ENCODE measurements at regions not wholly inside any gene's neighbourhood (a gene's known extent, or its start where the extent isn't known, plus 50 kb on each side); places are given as distances from the start of the nearest gene placed in this dataset.

GRCh38 chr2:145846982-145847381 is 1327.1 kb upstream of the ZEB2 start:
- Mint-ChIP-seq H3K4me1 (no peaks in the 10 kb centered on the region), H3K27me3 (no peaks in the 10 kb centered on the region), H3K4me3 (no peak overlapping the region), H3K27ac (no peak overlapping the region), H3K36me3 (ENCODE audit: low read depth) (no peaks in the 10 kb centered on the region), H3K9me3 (no peaks in the 10 kb centered on the region)
- intact Hi-C loops (cut with micrococcal nuclease): no loop called here
- DNase-seq: no peak

DNA sequence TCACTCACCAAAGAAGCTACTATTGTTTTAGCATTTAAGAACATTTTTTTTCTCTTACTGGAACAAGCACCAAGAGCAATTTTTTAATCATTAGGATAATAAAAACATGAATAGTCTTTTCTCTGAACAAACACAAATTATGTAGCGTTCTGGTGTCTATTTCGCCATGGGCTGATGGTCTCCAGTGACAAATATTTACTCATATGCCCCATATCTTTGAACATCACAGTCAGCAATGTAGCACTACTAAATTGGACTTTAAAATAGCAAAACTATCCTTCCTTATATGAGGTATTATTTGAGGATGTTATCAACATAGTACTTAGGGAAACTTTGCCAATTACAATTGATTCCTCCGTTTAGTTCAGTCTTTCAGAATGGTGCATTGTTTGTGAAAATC is 1326.0 kb upstream of the ZEB2 start:
- no peak overlapping the region for H3K4me3 Mint-ChIP-seq
- no peaks in the 10 kb centered on the region for H3K9me3 Mint-ChIP-seq
- intact Hi-C loops (cut with micrococcal nuclease): no loop called here
- H3K27ac Mint-ChIP-seq: no peak overlapping the region
- no peaks in the 10 kb centered on the region for H3K36me3 Mint-ChIP-seq (ENCODE audit: low read depth)
- H3K4me1 Mint-ChIP-seq: no peaks in the 10 kb centered on the region
- no peaks in the 10 kb centered on the region for H3K27me3 Mint-ChIP-seq
- no peak for DNase-seq

- Mint-ChIP-seq H3K27ac (no peak overlapping the region), H3K4me1 (no peaks in the 10 kb centered on the region), H3K4me3 (no peak overlapping the region), H3K27me3 (no peaks in the 10 kb centered on the region), H3K9me3 (no peaks in the 10 kb centered on the region), H3K36me3 (ENCODE audit: low read depth) (no peaks in the 10 kb centered on the region)
- intact Hi-C loops (cut with micrococcal nuclease): no loop called here
- no peak for DNase-seq
Observed at GRCh38 chr2:145845207-145845894, 1325.4 kb upstream of the ZEB2 start.

DNA sequence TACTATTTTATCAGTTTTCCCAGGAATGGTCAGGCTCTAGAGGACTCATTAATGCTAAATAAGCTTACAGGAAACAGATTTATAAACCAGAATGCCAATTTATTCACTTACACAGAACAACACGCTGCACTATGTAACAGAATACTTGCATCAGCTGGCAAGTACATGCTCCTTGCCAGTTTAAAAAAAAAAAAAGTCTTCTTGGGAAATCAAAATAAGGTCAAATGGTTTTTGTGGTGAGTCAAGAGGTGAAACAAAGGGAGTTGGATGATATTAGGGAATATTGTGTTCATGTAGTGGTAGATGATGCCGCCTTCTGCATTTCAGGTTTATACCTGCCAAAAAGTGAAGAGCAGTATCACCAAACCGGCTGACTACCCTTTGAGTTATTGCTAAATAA is 1322.1 kb upstream of the ZEB2 start:
- Mint-ChIP-seq H3K4me3 (no peak overlapping the region), H3K27me3 (no peaks in the 10 kb centered on the region), H3K9me3 (no peaks in the 10 kb centered on the region), H3K4me1 (no peaks in the 10 kb centered on the region), H3K27ac (no peak overlapping the region), H3K36me3 (ENCODE audit: low read depth) (no peaks in the 10 kb centered on the region)
- DNase-seq: no peak
- intact Hi-C loops (cut with micrococcal nuclease): no loop called here

- H3K9me3 Mint-ChIP-seq: no peaks in the 10 kb centered on the region
- no peak overlapping the region for H3K4me3 Mint-ChIP-seq
- intact Hi-C loops (cut with micrococcal nuclease): no loop called here
- DNase-seq: no peak
- no peak overlapping the region for H3K27ac Mint-ChIP-seq
- H3K27me3 Mint-ChIP-seq: no peaks in the 10 kb centered on the region
- no peaks in the 10 kb centered on the region for H3K4me1 Mint-ChIP-seq
- H3K36me3 Mint-ChIP-seq (ENCODE audit: low read depth): no peaks in the 10 kb centered on the region
Observed at GRCh38 chr2:145836986-145837385, 1317.1 kb upstream of the ZEB2 start.

GRCh38 chr2:145835665-145836064 is 1315.7 kb upstream of the ZEB2 start:
- Mint-ChIP-seq H3K9me3 (no peaks in the 10 kb centered on the region), H3K27ac (no peak overlapping the region), H3K4me1 (no peaks in the 10 kb centered on the region), H3K36me3 (ENCODE audit: low read depth) (no peaks in the 10 kb centered on the region), H3K27me3 (no peaks in the 10 kb centered on the region), H3K4me3 (no peak overlapping the region)
- DNase-seq: no peak
- intact Hi-C loops (cut with micrococcal nuclease): no loop called here

DNA sequence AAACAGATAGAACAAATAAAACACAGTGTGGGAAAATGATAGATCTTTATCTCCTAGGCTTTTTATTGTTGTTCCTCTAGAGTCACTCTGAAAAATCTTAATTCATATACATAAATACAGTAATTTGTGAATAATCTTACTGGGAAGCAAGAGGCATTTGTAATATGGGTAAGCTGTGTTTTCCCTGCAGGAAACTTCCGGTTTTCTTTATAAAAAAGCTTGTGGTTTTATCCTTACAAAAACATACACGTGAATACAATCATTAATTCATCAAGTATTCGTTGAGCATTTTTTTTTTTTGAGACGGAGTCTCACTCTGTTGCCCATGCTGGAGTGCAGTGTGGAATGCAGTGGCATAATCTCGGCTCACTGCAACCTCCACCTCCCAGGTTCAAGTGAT is 1312.8 kb upstream of the ZEB2 start:
- Mint-ChIP-seq H3K27ac (no peak overlapping the region), H3K4me1 (no peaks in the 10 kb centered on the region), H3K36me3 (ENCODE audit: low read depth) (no peaks in the 10 kb centered on the region), H3K4me3 (no peak overlapping the region), H3K27me3 (no peaks in the 10 kb centered on the region), H3K9me3 (no peaks in the 10 kb centered on the region)
- intact Hi-C loops (cut with micrococcal nuclease): no loop called here
- DNase-seq: no peak

GRCh38 chr2:145829931-145830330 is 1310.0 kb upstream of the ZEB2 start:
- H3K27ac Mint-ChIP-seq: no peak overlapping the region
- no peak for DNase-seq
- no peaks in the 10 kb centered on the region for H3K36me3 Mint-ChIP-seq (ENCODE audit: low read depth)
- H3K9me3 Mint-ChIP-seq: no peaks in the 10 kb centered on the region
- H3K4me3 Mint-ChIP-seq: no peak overlapping the region
- intact Hi-C loops (cut with micrococcal nuclease): no loop called here
- H3K27me3 Mint-ChIP-seq: no peaks in the 10 kb centered on the region
- H3K4me1 Mint-ChIP-seq: no peaks in the 10 kb centered on the region

GRCh38 chr2:145827235-145827634 is 1307.3 kb upstream of the ZEB2 start:
- Mint-ChIP-seq H3K27ac (no peak overlapping the region), H3K4me3 (no peak overlapping the region), H3K9me3 (no peaks in the 10 kb centered on the region), H3K4me1 (no peaks in the 10 kb centered on the region), H3K36me3 (ENCODE audit: low read depth) (no peaks in the 10 kb centered on the region), H3K27me3 (no peaks in the 10 kb centered on the region)
- no peak for DNase-seq
- intact Hi-C loops (cut with micrococcal nuclease): no loop called here

- no peak for DNase-seq
- no peak overlapping the region for H3K4me3 Mint-ChIP-seq
- intact Hi-C loops (cut with micrococcal nuclease): no loop called here
- no peaks in the 10 kb centered on the region for H3K36me3 Mint-ChIP-seq (ENCODE audit: low read depth)
- H3K27ac Mint-ChIP-seq: no peak overlapping the region
- H3K4me1 Mint-ChIP-seq: no peaks in the 10 kb centered on the region
- no peaks in the 10 kb centered on the region for H3K9me3 Mint-ChIP-seq
- H3K27me3 Mint-ChIP-seq: no peaks in the 10 kb centered on the region
Observed at GRCh38 chr2:145824384-145824783, 1304.5 kb upstream of the ZEB2 start.

GRCh38 chr2:145822892-145823534 is 1303.1 kb upstream of the ZEB2 start:
- intact Hi-C loops (cut with micrococcal nuclease): no loop called here
- Mint-ChIP-seq H3K4me1 (no peaks in the 10 kb centered on the region), H3K9me3 (no peaks in the 10 kb centered on the region), H3K27ac (no peak overlapping the region), H3K4me3 (no peak overlapping the region), H3K27me3 (no peaks in the 10 kb centered on the region), H3K36me3 (ENCODE audit: low read depth) (no peaks in the 10 kb centered on the region)
- DNase-seq: no peak

DNA sequence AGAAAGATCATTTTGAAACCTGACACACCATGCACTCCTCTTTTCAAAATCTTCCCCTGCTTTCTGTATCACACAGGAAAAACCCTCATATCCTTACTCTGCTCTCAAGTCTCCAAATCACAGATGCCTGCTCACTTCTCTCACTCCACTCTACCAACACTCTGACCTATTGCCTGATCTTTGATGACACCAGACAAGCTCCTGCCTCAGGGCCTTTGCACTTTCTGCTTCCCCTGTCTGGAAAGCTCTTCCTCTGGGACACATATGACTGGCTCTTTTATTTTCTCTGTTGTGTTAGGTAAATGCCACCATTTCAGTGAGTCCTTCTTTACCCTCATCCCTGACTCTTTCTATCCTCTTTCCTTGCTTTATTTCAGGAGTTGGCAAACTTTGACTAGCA is 1300.7 kb upstream of the ZEB2 start:
- intact Hi-C loops (cut with micrococcal nuclease): no loop called here
- no peak overlapping the region for H3K4me3 Mint-ChIP-seq
- no peak for DNase-seq
- no peaks in the 10 kb centered on the region for H3K4me1 Mint-ChIP-seq
- H3K27me3 Mint-ChIP-seq: no peaks in the 10 kb centered on the region
- H3K9me3 Mint-ChIP-seq: no peaks in the 10 kb centered on the region
- no peaks in the 10 kb centered on the region for H3K36me3 Mint-ChIP-seq (ENCODE audit: low read depth)
- no peak overlapping the region for H3K27ac Mint-ChIP-seq

DNA sequence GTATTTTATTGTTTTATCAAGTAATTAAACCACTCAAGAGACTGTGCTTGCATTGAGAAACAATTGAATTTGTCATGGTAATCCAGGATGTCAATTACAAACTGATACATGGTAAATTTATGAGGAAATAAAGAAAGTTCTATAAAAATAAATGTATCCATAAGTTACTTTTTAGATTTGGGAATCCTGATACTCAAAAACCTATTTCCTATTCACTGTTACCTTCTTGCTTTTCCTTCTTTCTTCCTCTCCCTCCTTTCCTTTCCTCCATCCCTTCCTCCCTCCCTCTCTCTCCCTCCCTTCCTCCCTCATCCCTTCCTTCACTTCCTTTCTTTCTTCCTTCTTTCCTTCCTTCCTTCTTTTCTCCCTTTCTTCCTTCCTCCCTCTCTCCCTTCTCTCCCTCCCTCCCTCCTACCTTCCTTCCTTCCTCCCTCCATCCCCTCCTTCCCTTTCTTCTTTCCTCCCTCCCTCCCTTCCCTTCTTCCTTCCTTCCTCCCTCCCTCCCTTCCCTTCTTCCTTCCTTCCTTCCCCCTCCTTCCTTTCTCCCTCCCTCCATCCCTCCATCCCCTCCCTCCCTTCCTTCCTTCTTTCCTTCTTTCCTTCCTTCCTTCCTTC is 1299.1 kb upstream of the ZEB2 start:
- Mint-ChIP-seq H3K9me3 (no peaks in the 10 kb centered on the region), H3K27ac (no peak overlapping the region), H3K4me1 (no peaks in the 10 kb centered on the region), H3K27me3 (no peaks in the 10 kb centered on the region), H3K36me3 (ENCODE audit: low read depth) (no peaks in the 10 kb centered on the region), H3K4me3 (no peak overlapping the region)
- intact Hi-C loops (cut with micrococcal nuclease): no loop called here
- no peak for DNase-seq

- Mint-ChIP-seq H3K4me1 (no peaks in the 10 kb centered on the region), H3K36me3 (ENCODE audit: low read depth) (no peaks in the 10 kb centered on the region), H3K4me3 (no peak overlapping the region), H3K27ac (no peak overlapping the region), H3K9me3 (no peaks in the 10 kb centered on the region), H3K27me3 (no peaks in the 10 kb centered on the region)
- intact Hi-C loops (cut with micrococcal nuclease): no loop called here
- no peak for DNase-seq
Observed at GRCh38 chr2:145815933-145816332, 1296.0 kb upstream of the ZEB2 start.

- intact Hi-C loops (cut with micrococcal nuclease): no loop called here
- no peaks in the 10 kb centered on the region for H3K36me3 Mint-ChIP-seq (ENCODE audit: low read depth)
- no peaks in the 10 kb centered on the region for H3K9me3 Mint-ChIP-seq
- H3K4me3 Mint-ChIP-seq: no peak overlapping the region
- no peaks in the 10 kb centered on the region for H3K4me1 Mint-ChIP-seq
- no peak for DNase-seq
- H3K27me3 Mint-ChIP-seq: no peaks in the 10 kb centered on the region
- no peak overlapping the region for H3K27ac Mint-ChIP-seq
Observed at GRCh38 chr2:145813481-145813880, 1293.6 kb upstream of the ZEB2 start.
